GM19468 (cell line): ENCODE measurements at regions not wholly inside any gene's neighbourhood (a gene's known extent, or its start where the extent isn't known, plus 50 kb on each side); places are given as distances from the start of the nearest gene placed in this dataset.
"Not testable (repeated sequence)": the region's sequence is repeated elsewhere in the genome, so short reads cannot be mapped to it uniquely, and the experiment has no call there.

Experiments
- ATAC-seq: cut with Tn5 transposase; IDR thresholded peaks from one replicate; pipeline ENCODE4 v1.9.1; 2021; ENCODE audit warnings: mild to moderate bottlenecking, moderate library complexity, moderate number of reproducible peaks; ENCODE audit not compliant: unreplicated experiment; ENCODE audit errors: extremely low read depth

- ATAC-seq, result no peak
Observed at GRCh38 chr21:15932726-15933125, 202.9 kb downstream of the USP25 start.

GRCh38 chr21:15935530-15935929 is 205.7 kb downstream of the USP25 start:
- ATAC-seq, result no peak

DNA sequence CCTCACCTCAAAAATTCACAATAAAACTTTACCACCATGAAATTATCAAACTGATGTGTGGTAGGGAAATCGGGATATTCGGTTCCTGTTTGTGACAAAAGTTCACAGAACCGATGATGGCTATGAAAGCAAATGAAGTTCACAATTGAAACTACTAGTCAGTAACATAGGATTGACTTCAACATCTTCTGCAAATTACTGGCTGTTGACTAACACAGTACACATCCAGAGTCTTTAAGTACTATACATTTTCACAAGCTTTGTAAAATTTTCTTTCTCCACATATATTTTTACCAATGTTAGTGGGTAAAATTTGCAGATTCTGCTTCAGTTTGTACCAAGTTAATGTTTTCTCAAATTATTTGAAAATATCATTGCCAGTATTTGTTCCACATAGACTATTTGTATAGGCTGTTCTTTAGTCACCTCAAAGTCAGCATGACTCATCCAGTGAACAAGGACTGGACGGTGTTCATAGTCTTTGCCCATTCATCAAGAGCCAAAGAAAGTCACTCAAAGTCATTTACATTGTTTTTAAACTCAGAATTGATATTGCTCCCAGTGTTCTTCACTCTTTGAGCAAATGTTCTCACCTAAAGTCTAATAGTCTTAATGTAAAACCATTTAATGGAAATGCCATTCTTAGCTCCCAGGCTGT is 213.4 kb downstream of the USP25 start:
- no peak for ATAC-seq

DNA sequence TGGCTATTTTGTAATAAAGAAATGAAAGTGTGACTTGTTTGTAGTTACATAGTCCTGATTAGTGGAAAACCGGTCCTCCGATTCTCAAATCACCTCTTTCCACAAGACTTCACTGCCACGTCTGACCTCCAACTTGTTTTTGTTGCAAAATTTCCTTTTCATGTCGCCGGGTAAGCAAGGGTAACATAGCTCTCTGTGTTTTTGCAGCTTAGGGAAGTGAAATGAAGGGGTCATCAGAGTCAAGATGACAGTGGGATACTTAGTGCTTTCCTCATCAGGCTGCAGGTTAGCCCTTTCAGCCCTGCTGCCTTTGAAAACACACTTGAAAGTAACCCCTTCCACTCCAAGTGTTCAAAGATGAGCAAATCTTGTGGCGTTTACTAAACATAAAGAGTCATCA is 217.9 kb downstream of the USP25 start:
- no peak for ATAC-seq

GRCh38 chr21:15953551-15954116 is 223.9 kb downstream of the USP25 start:
- ATAC-seq, result no peak

GRCh38 chr21:15964236-15964855 is 234.6 kb downstream of the USP25 start:
- no peak for ATAC-seq

GRCh38 chr21:15966231-15966630 is 236.4 kb downstream of the USP25 start:
- ATAC-seq, result no peak

GRCh38 chr21:15966651-15967050 is 236.9 kb downstream of the USP25 start:
- no peak for ATAC-seq

- no peak for ATAC-seq
Observed at GRCh38 chr21:15967661-15968060, 237.9 kb downstream of the USP25 start.

DNA sequence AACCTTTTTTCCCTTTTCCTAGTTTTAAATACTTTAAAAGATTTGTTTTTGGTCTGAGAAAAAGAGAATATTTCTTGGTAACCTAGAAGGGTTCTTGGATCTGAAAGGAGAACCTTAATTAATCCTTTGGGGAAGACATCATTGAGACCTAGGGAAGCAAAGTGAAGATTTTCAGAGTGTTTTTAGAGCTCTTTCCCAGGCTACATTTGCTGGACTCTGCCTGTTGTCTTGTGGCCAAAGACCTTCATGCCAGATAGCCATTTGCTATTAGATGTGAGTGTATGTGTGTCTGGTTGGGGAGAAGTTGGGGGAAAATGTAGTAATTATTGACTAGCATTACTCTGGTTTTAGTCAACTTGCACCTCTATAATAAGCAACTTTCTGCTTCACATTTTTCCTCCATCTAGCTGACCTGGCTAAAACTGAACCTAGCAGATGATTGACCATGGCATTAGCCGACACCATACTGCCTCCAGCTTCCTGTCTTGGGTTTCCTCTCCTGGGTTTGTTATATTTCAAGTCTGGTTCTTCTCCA is 239.1 kb downstream of the USP25 start:
- ATAC-seq, result no peak

DNA sequence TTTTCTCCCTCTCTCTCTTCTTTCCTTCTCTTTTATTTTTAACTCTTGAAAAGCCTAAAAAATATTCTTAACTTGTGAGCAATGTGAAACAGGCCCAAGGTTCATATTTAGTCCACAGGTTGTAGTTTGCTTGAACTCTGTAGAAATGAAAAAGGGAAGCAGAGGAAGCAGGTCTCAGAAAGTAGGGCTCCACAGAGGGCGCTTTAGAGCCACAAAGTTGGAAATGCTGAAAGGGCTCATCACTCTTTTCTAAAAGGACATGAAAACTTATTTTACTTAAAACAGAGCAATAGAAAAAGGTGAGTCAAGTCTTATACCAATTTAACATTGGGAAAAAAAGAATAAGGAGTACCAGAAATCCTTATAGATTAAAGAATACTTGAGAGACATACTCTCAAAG is 247.0 kb downstream of the USP25 start:
- ATAC-seq, result no peak

DNA sequence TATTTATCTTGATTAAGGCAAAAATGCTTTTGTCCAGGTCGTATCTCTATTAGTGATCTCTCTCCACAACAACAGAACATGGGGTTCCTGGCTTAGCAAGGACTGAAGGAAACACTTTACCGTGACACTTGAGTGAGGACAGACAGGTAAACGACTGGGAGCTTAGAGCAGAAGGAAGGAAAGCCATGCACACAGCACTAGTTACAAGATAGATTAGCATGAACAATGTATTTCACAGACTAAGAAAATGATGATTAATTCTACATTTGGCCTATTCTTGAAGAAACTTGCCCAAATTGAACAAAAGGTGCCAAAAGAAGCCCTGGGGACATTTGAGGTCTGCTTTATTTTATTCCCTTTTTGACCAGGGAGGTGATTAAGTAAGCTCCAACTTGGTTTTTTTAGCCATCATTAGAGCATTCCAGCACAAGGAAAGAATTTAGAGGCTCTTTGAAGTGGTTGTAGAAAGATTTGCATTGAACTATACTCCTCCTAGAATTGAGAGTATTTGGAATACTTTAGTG is 248.5 kb downstream of the USP25 start:
- no peak for ATAC-seq

DNA sequence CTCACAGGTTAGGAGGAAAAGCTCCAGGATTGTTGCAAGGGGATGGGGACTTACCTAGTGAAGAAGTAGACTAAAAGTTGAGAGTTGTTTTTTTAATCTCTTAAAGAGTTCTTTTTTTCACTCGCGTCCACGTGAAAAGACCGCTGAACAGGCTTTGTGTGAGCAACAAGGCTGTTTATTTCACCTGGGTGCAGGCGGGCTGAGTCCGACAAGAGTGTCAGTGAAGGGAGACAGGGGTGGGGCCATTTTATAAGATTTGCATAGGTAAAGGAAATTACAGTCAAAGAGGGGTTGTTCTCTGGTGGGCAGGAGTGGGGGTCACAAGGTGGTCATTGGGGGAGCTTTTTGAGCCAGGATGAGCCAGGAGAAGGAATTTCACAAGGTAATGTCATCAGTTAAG is 249.7 kb downstream of the USP25 start:
- ATAC-seq, result not testable (repeated sequence)

GRCh38 chr21:15986277-15986676 is 256.5 kb downstream of the USP25 start:
- no peak for ATAC-seq

- no peak for ATAC-seq
Observed at GRCh38 chr21:15992171-15992570, 262.4 kb downstream of the USP25 start.

DNA sequence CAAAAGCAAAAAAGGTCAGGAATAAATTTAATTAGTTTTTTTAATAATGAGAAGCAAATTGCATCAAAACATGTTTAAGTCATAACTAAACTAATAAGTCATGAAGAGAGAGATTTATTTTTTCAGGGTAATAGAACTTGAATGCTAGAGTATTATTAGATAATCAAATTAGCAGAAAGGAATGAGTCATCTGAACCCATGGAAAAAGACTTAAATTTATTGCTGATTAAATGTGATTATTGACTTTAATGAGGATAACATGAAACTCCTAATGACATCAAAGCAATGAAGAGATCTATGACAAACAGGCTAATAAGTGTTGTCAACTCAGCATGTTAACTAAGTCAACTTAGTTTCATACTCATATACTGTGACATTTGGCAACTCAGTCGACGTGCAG is 264.2 kb downstream of the USP25 start:
- no peak for ATAC-seq

DNA sequence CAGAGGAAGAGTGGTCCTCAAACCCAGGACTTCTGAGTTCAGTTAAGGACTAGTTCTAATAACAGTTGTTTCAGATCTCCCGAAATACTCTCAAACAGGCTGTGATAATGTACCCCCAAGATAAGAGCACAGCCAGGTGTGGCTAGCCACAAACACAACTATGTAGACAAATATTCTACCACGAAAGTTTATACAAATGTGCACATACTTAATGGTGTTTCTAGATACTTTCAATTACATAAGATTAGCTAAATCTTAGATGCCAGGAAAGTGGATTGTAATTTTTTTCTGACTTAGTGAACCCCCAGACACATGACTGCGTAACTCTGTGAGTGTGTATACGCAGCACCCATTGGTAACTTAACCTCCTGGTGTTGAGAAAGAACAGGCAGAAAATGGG is 270.0 kb downstream of the USP25 start:
- ATAC-seq, result no peak

- ATAC-seq, result no peak
Observed at GRCh38 chr21:16002874-16003466, 273.2 kb downstream of the USP25 start.

GRCh38 chr21:16004086-16004485 is 274.3 kb downstream of the USP25 start:
- ATAC-seq, result no peak

GRCh38 chr21:16004523-16004922 is 274.7 kb downstream of the USP25 start:
- no peak for ATAC-seq

GRCh38 chr21:16005996-16006395 is 276.2 kb downstream of the USP25 start:
- ATAC-seq, result no peak
